NCI-H526 (cell line): ENCODE measurements at regions not wholly inside any gene's neighbourhood (a gene's known extent, or its start where the extent isn't known, plus 50 kb on each side); places are given as distances from the start of the nearest gene placed in this dataset.
A peak's percentile ranks its signal among the peaks of the same experiment; 100 is the strongest.
"Not testable (repeated sequence)": the region's sequence is repeated elsewhere in the genome, so short reads cannot be mapped to it uniquely, and the experiment has no call there.

Source experiments
- DNase-seq, 2 experiments: peaks; one replicate each; lab custom pipeline; 2025; lab: John Stamatoyannopoulos, UW

GRCh38 chr5:3191585-3191984 is 404.0 kb upstream of the IRX1 start:
- no peak for DNase-seq

- DNase-seq, result no peak
Measured at GRCh38 chr5:3190930-3191329, 404.7 kb upstream of the IRX1 start.

GRCh38 chr5:3190433-3190832 is 405.2 kb upstream of the IRX1 start:
- DNase-seq, result no peak

GRCh38 chr5:3187771-3188425 is 407.7 kb upstream of the IRX1 start:
- peak; percentile 29 to 66 for DNase-seq

- no peak for DNase-seq
Measured at GRCh38 chr5:3186736-3187405, 408.8 kb upstream of the IRX1 start.

GRCh38 chr5:3186156-3186555 is 409.5 kb upstream of the IRX1 start:
- DNase-seq, result no peak

- no peak for DNase-seq
Measured at GRCh38 chr5:3185488-3185887, 410.1 kb upstream of the IRX1 start.

GRCh38 chr5:3182133-3182876 is 413.3 kb upstream of the IRX1 start:
- peak; percentile 88 to 92 for DNase-seq

- DNase-seq, result peak; percentile 87 to 92
Measured at GRCh38 chr5:3181671-3182070, 414.0 kb upstream of the IRX1 start.

GRCh38 chr5:3180636-3181035 is 415.0 kb upstream of the IRX1 start:
- DNase-seq, result no peak

- no peak for DNase-seq
Measured at GRCh38 chr5:3179220-3179619, 416.4 kb upstream of the IRX1 start.

GRCh38 chr5:3177338-3177737 is 418.3 kb upstream of the IRX1 start:
- no peak for DNase-seq

GRCh38 chr5:3175416-3175815 is 420.2 kb upstream of the IRX1 start:
- no peak for DNase-seq

GRCh38 chr5:3167473-3167872 is 416.0 kb upstream of the IRX2 start:
- DNase-seq, result no peak

GRCh38 chr5:3163626-3164025 is 412.1 kb upstream of the IRX2 start:
- DNase-seq, result no peak

- DNase-seq, result no peak
Measured at GRCh38 chr5:3161672-3162071, 410.2 kb upstream of the IRX2 start.

- no peak for DNase-seq
Measured at GRCh38 chr5:3157214-3157613, 405.7 kb upstream of the IRX2 start.

- DNase-seq, result no peak
Measured at GRCh38 chr5:3155717-3156116, 404.2 kb upstream of the IRX2 start.

- no peak for DNase-seq
Measured at GRCh38 chr5:3155046-3155445, 403.6 kb upstream of the IRX2 start.

GRCh38 chr5:3153906-3154305 is 402.4 kb upstream of the IRX2 start:
- DNase-seq, result no peak

- DNase-seq, result no peak
Measured at GRCh38 chr5:3153226-3153858, 401.9 kb upstream of the IRX2 start.

- no peak for DNase-seq
Measured at GRCh38 chr5:3149899-3150298, 398.4 kb upstream of the IRX2 start.

GRCh38 chr5:3147405-3147804 is 395.9 kb upstream of the IRX2 start:
- not testable (repeated sequence) for DNase-seq
